CD4-positive, alpha-beta T cell (primary cell): ENCODE measurements at regions not wholly inside any gene's neighbourhood (a gene's known extent, or its start where the extent isn't known, plus 50 kb on each side); places are given as distances from the start of the nearest gene placed in this dataset.

Source experiments
- ATAC-seq: fragments of 200-7000 bp; cut with Tn5 transposase; one replicate; pipeline ENCODE4 v1.10.0; 2022; ENCODE audit warnings: mild to moderate bottlenecking; ENCODE audit not compliant: poor library complexity
- CTCF ChIA-PET: fragments of 350-600 bp; sonication (Branson Sonifier 250); formaldehyde crosslinking; loops from one replicate; lab custom pipeline; 2021; ENCODE audit warnings: antibody characterized with exemption, inconsistent platforms; lab: Charles Lee
- POLR2A ChIA-PET: fragments of 350-600 bp; sonication (Branson Sonifier 250); formaldehyde crosslinking; loops from one replicate; lab custom pipeline; 2021; ENCODE audit warnings: antibody characterized with exemption, inconsistent platforms; lab: Charles Lee
- DNase-seq, 14 experiments: peaks; one replicate each; pipeline ENCODE4 v3.0.0-alpha.2; 2013 to 2020; ENCODE audit warnings: mixed read lengths in 2 of 14
- H3K27ac ChIP-seq, 2 donors: one replicate each; pipeline versions ENCODE4 v1.5.1 to v1.7.0; 2013; ENCODE audit warnings: low read length in 2 of 2, low read depth in 1 of 2, mild to moderate bottlenecking in 1 of 2
- H3K27me3 ChIP-seq, 2 experiments: 1 replicate in 1 of 2; 2 replicates in 1 of 2; pipeline versions ENCODE4 v1.6.1 to v1.7.0; 2013; ENCODE audit warnings: low read length in 2 of 2, control low read depth in 1 of 2, mild to moderate bottlenecking in 1 of 2, moderate library complexity in 1 of 2; ENCODE audit not compliant: insufficient read depth in 2 of 2, control insufficient read depth in 1 of 2
- H3K36me3 ChIP-seq: one replicate; pipeline ENCODE4 v1.6.1; 2013; ENCODE audit warnings: low read length, control low read depth; ENCODE audit not compliant: insufficient read depth
- H3K4me1 ChIP-seq: one replicate; pipeline ENCODE4 v1.6.1; 2013; ENCODE audit warnings: low read length, control low read depth; ENCODE audit not compliant: insufficient read depth
- H3K4me3 ChIP-seq: one replicate; pipeline ENCODE4 v1.5.1; 2013; ENCODE audit warnings: mild to moderate bottlenecking, low read length, moderate library complexity
- H3K9me3 ChIP-seq, 2 experiments: 1 replicate in 1 of 2; 2 replicates in 1 of 2; pipeline versions ENCODE4 v1.6.1 to v1.7.0; 2013; ENCODE audit warnings: low read length in 2 of 2, mild to moderate bottlenecking in 2 of 2, control low read depth in 1 of 2, moderate library complexity in 1 of 2; ENCODE audit not compliant: control insufficient read depth in 1 of 2, insufficient read depth in 1 of 2
- H3K27ac Mint-ChIP-seq: one replicate; pipeline ENCODE4 v1.8.0; 2020; ENCODE audit warnings: mixed read lengths
- H3K27me3 Mint-ChIP-seq: one replicate; pipeline ENCODE4 v1.8.0; 2021; ENCODE audit warnings: mixed read lengths
- H3K36me3 Mint-ChIP-seq: one replicate; pipeline ENCODE4 v1.8.0; 2021; ENCODE audit warnings: low read depth, mixed read lengths
- H3K4me1 Mint-ChIP-seq: one replicate; pipeline ENCODE4 v1.8.0; 2021; ENCODE audit warnings: low read depth, mixed read lengths
- H3K4me3 Mint-ChIP-seq: one replicate; pipeline ENCODE4 v1.8.0; 2020; ENCODE audit warnings: mild to moderate bottlenecking, mixed read lengths
- H3K9me3 Mint-ChIP-seq: one replicate; pipeline ENCODE4 v1.8.0; 2020; ENCODE audit warnings: mixed read lengths
- CTCF ChIP-seq: fragments of 200-600 bp; IDR thresholded peaks from one replicate; pipeline ENCODE4 v1.8.0; 2022; ENCODE audit warnings: antibody characterized with exemption, mild to moderate bottlenecking
- intact Hi-C, 2 experiments: fragments of 100-400 bp; cut with DNase I in 1 of 2; cut with micrococcal nuclease in 1 of 2; formaldehyde crosslinking; loops; one replicate each; pipeline versions ENCODE4 v1.15.1 to v1.9.0; 2023 to 2025; cut with DNase I, micrococcal nuclease

- Histone ChIP-seq H3K27ac (no peak overlapping the region), H3K4me1 (peaks cover 2% of the 10 kb centered on the region), H3K4me3 (no peak overlapping the region), H3K36me3 (no peaks in the 10 kb centered on the region), H3K9me3 (peaks cover 0 to 4% of the 10 kb centered on the region in 2 experiments), H3K27me3 (no peaks in the 10 kb centered on the region)
- TF ChIP-seq CTCF = no peak
- ChIA-PET CTCF (no interaction called here), POLR2A (interaction anchor here (0.6 kb wide), 1 partner anchor 12 kb away, joined by 4 read pairs; no protein-coding TSS in a partner anchor)
- Mint-ChIP-seq H3K4me3 (no peak overlapping the region), H3K27ac (no peak overlapping the region), H3K27me3 (no peaks in the 10 kb centered on the region), H3K36me3 (no peaks in the 10 kb centered on the region), H3K4me1 (no peaks in the 10 kb centered on the region), H3K9me3 (no peaks in the 10 kb centered on the region)
- DNase-seq (no peak), ATAC-seq (no peak)
- intact Hi-C loops = no loop called here
Measured at GRCh38 chr1:5381491-5381890, 610.7 kb downstream of the NPHP4 start.

- Mint-ChIP-seq H3K9me3 (no peaks in the 10 kb centered on the region), H3K36me3 (no peaks in the 10 kb centered on the region), H3K4me3 (no peak overlapping the region), H3K27ac (no peak overlapping the region), H3K4me1 (no peaks in the 10 kb centered on the region), H3K27me3 (no peaks in the 10 kb centered on the region)
- POLR2A ChIA-PET = no interaction called here
- DNase-seq (no peak), ATAC-seq (no peak)
- Histone ChIP-seq H3K4me3 (no peak overlapping the region), H3K4me1 (no peaks in the 10 kb centered on the region), H3K9me3 (peaks cover 0 to 4% of the 10 kb centered on the region in 2 experiments), H3K27ac (no peak overlapping the region), H3K27me3 (no peaks in the 10 kb centered on the region), H3K36me3 (no peaks in the 10 kb centered on the region)
- intact Hi-C loops = no loop called here
- TF ChIP-seq CTCF = no peak
- CTCF ChIA-PET = no interaction called here
Measured at GRCh38 chr1:5379176-5379759, 613.0 kb downstream of the NPHP4 start.

GRCh38 chr1:5376538-5377247 is 615.5 kb downstream of the NPHP4 start:
- intact Hi-C loops = no loop called here
- no peaks in the 10 kb centered on the region for H3K36me3 ChIP-seq
- H3K4me1 ChIP-seq = no peaks in the 10 kb centered on the region
- no peak overlapping the region for H3K4me3 ChIP-seq
- no peak for TF ChIP-seq CTCF
- H3K27me3 Mint-ChIP-seq = no peaks in the 10 kb centered on the region
- peaks cover 11% of the 10 kb centered on the region for H3K9me3 Mint-ChIP-seq
- no peak overlapping the region for H3K27ac Mint-ChIP-seq
- ATAC-seq (no peak), DNase-seq (no peak)
- H3K27me3 ChIP-seq = no peaks in the 10 kb centered on the region
- peaks cover 7 to 14% of the 10 kb centered on the region in 2 experiments for H3K9me3 ChIP-seq
- ChIA-PET POLR2A (no interaction called here), CTCF (no interaction called here)
- H3K4me1 Mint-ChIP-seq = no peaks in the 10 kb centered on the region
- no peaks in the 10 kb centered on the region for H3K36me3 Mint-ChIP-seq
- no peak overlapping the region for H3K27ac ChIP-seq
- H3K4me3 Mint-ChIP-seq = no peak overlapping the region
